Common myeloid progenitor, CD34-positive (primary cell): ENCODE measurements at regions not wholly inside any gene's neighbourhood (a gene's known extent, or its start where the extent isn't known, plus 50 kb on each side); places are given as distances from the start of the nearest gene placed in this dataset.
"Not testable (repeated sequence)": the region's sequence is repeated elsewhere in the genome, so short reads cannot be mapped to it uniquely, and the experiment has no call there.

Source experiments
- CTCF ChIA-PET: fragments of 350-600 bp; sonication (Branson Sonifier 250); formaldehyde crosslinking; loops from one replicate; lab custom pipeline; 2021; ENCODE audit warnings: antibody characterized with exemption; lab: Charles Lee
- POLR2A ChIA-PET: fragments of 350-600 bp; sonication (Branson Sonifier 250); formaldehyde crosslinking; loops from one replicate; lab custom pipeline; 2021; ENCODE audit warnings: antibody characterized with exemption; lab: Charles Lee
- DNase-seq, 3 donors: peaks; one replicate each; pipeline versions ENCODE4 v3.0.0 to v3.0.0-alpha.2; 2013
- H3K27ac ChIP-seq, 2 experiments: 1 replicate in 1 of 2; 2 replicates in 1 of 2; pipeline ENCODE4 v1.7.0; 2013; ENCODE audit warnings: inconsistent platforms in 2 of 2, low read length in 2 of 2, mild to moderate bottlenecking in 2 of 2, low read depth in 1 of 2, moderate library complexity in 1 of 2; ENCODE audit not compliant: severe bottlenecking in 2 of 2, insufficient read depth in 1 of 2, poor library complexity in 1 of 2
- H3K27me3 ChIP-seq, 5 experiments: replicated peaks in 2 of 5; 1 replicate in 3 of 5; 2 replicates in 2 of 5; pipeline versions ENCODE4 v1.6.1 to v1.7.0; 2013; ENCODE audit warnings: low read length in 4 of 5, mild to moderate bottlenecking in 2 of 5, moderate library complexity in 2 of 5, inconsistent platforms in 1 of 5; ENCODE audit not compliant: insufficient read depth in 5 of 5, control insufficient read depth in 4 of 5
- H3K36me3 ChIP-seq, 4 experiments: 1 replicate in 2 of 4; 2 replicates in 2 of 4; pipeline versions ENCODE4 v1.6.1 to v1.7.0; 2013; ENCODE audit warnings: low read length in 3 of 4, control low read depth in 1 of 4, mild to moderate bottlenecking in 1 of 4; ENCODE audit not compliant: control insufficient read depth in 4 of 4, insufficient read depth in 4 of 4
- H3K4me1 ChIP-seq, 4 experiments: 1 replicate in 3 of 4; 2 replicates in 1 of 4; pipeline versions ENCODE4 v1.6.1 to v1.7.1; 2013; ENCODE audit warnings: low read length in 3 of 4, mild to moderate bottlenecking in 3 of 4, control low read depth in 1 of 4, inconsistent platforms in 1 of 4, moderate library complexity in 1 of 4; ENCODE audit not compliant: control insufficient read depth in 4 of 4, insufficient read depth in 4 of 4; ENCODE audit errors: control extremely low read depth in 1 of 4
- H3K4me3 ChIP-seq, 7 experiments: 1 replicate in 4 of 7; 2 replicates in 3 of 7; pipeline versions ENCODE4 v1.5.1 to v1.7.0; 2013; ENCODE audit warnings: mild to moderate bottlenecking in 7 of 7, low read length in 6 of 7, moderate library complexity in 6 of 7, inconsistent platforms in 2 of 7, low read depth in 2 of 7, control low read depth in 1 of 7; ENCODE audit not compliant: insufficient read depth in 4 of 7, control insufficient read depth in 1 of 7; ENCODE audit errors: extremely low read depth in 1 of 7
- H3K9me3 ChIP-seq, 5 experiments: 1 replicate in 4 of 5; 2 replicates in 1 of 5; pipeline versions ENCODE4 v1.6.1 to v1.7.1; 2013; ENCODE audit warnings: low read length in 4 of 5, mild to moderate bottlenecking in 2 of 5, inconsistent platforms in 1 of 5, low read depth in 1 of 5, moderate library complexity in 1 of 5; ENCODE audit not compliant: control insufficient read depth in 4 of 5, insufficient read depth in 2 of 5; ENCODE audit errors: control extremely low read depth in 1 of 5
- WGBS: methylation state at CpG from one replicate; pipeline ENCODE4 v1.1.5; 2013; ENCODE audit not compliant: insufficient coverage; 5-methylcytosine and 5-hydroxymethylcytosine counted together

DNA sequence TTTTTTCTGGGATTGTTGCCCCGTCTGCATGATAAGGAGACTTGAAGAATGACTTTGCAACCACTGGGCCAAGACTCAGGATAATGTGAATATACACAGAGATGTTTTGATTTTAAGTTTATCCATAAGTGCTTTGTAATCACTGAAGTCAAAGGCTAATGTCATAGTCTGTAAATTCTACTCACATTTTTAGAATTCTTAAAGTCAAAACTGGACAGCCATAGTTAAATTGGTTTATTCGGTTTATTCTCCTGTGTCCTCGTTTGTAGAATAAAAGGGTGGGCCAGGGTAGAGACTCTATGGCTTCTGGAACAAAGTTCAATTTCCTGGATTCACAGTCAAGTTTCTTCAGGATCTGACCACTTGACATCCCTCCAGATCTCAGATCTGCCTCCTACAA, 327.7 kb upstream of the TNC start:
- H3K27ac ChIP-seq = no peak overlapping the region
- WGBS = 90% methylated on average over 3 of the region's 3 CpGs
- POLR2A ChIA-PET = no interaction called here
- H3K4me1 ChIP-seq = no peaks in the 10 kb centered on the region
- H3K36me3 ChIP-seq = no peaks in the 10 kb centered on the region
- DNase-seq = no peak
- H3K4me3 ChIP-seq = no peak overlapping the region
- H3K27me3 ChIP-seq = no peaks in the 10 kb centered on the region
- CTCF ChIA-PET = no interaction called here
- H3K9me3 ChIP-seq = peaks cover 0 to 3% (median 0%) of the 10 kb centered on the region in 5 experiments

- Histone ChIP-seq H3K27me3 (peaks cover 0 to 2% (median 0%) of the 10 kb centered on the region in 5 experiments), H3K4me1 (no peaks in the 10 kb centered on the region), H3K4me3 (no peak overlapping the region), H3K27ac (no peak overlapping the region), H3K9me3 (no peaks in the 10 kb centered on the region), H3K36me3 (no peaks in the 10 kb centered on the region)
- DNase-seq = no peak
- POLR2A ChIA-PET = no interaction called here
- CTCF ChIA-PET = no interaction called here
Measured at GRCh38 chr9:115456515-115456914, 338.6 kb upstream of the TNC start.

GRCh38 chr9:115461280-115461679, 343.3 kb upstream of the TNC start:
- Histone ChIP-seq H3K27me3 (peaks cover 0 to 2% (median 0%) of the 10 kb centered on the region in 5 experiments), H3K36me3 (no peaks in the 10 kb centered on the region), H3K4me1 (no peaks in the 10 kb centered on the region), H3K27ac (no peak overlapping the region), H3K9me3 (no peaks in the 10 kb centered on the region), H3K4me3 (no peak overlapping the region)
- ChIA-PET POLR2A (no interaction called here), CTCF (no interaction called here)
- WGBS = 100% methylated on average over 1 of the region's 3 CpGs
- DNase-seq = no peak

DNA sequence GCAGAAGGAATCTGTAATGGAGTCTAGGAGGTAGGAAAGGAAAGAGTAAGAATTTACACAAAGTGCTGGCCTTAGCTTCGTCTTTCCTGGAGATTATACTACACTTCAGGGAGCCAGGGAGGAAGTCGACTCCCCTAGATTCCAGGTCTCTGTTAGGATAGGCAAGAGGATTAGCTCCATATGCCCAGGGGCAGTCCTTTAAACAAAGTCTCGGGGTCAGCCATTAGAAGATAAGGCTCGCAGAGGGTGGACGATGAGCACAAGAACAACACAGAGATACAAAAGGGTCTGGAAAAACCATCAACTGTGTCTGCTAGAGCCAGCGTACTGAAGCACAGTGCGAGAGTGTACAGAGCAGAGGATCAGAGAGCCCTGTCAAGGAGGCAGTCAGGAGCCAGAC, 344.7 kb upstream of the TNC start:
- Histone ChIP-seq H3K4me3 (peak overlapping the region in 1 of 7 experiments; percentile 12), H3K27me3 (no peaks in the 10 kb centered on the region), H3K27ac (no peak overlapping the region), H3K36me3 (no peaks in the 10 kb centered on the region), H3K4me1 (no peaks in the 10 kb centered on the region), H3K9me3 (no peaks in the 10 kb centered on the region)
- WGBS = 96% methylated on average over 7 of the region's 7 CpGs
- ChIA-PET CTCF (no interaction called here), POLR2A (no interaction called here)
- no peak for DNase-seq

DNA sequence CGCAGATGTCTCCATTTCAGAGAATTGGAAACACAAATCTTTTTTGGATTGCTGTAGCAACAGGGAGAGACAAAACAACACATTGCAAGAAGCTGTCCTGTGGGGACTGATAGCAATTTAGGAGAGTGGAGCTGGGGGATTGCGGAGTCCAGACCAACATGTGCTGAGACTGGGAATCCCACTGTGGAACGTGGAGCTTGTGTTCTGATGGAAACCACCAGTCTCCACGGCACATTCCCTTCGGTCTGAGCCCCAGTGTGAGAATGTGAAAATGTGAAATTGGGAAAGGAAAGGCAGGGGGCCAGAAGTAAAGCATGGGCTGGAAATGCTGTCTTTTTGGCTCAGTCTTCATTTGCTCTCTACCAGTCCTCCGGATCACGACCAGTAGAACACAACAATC, 348.8 kb upstream of the TNC start:
- DNase-seq = no peak
- no peak overlapping the region for H3K27ac ChIP-seq
- H3K9me3 ChIP-seq = peaks cover 0 to 5% (median 1%) of the 10 kb centered on the region in 5 experiments
- no peaks in the 10 kb centered on the region for H3K4me1 ChIP-seq
- POLR2A ChIA-PET = interaction anchor here (0.6 kb wide), 1 partner anchor 34 kb away, joined by 3 read pairs; no protein-coding TSS in a partner anchor
- CTCF ChIA-PET = no interaction called here
- no peaks in the 10 kb centered on the region for H3K36me3 ChIP-seq
- WGBS = 89% methylated on average over 5 of the region's 7 CpGs
- no peak overlapping the region for H3K4me3 ChIP-seq
- no peaks in the 10 kb centered on the region for H3K27me3 ChIP-seq

DNA sequence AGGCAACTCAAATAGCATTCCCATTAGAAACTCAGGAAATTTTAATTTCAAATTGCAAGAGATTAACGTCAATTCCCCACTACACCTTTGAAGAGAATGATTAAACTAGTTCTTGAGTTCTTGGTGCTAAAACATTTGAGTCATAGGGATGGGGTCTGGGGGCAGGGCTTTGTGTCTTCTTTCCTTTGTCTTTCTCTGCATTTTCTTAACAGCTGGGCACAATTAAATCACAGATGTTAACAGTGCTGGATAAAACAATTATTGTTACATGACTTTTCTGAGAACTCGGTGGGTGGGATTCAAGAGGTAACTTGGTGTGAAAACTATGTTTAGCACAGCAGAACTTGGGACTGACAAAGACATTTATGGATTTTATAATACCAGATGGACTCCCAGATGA, 351.9 kb upstream of the TNC start:
- no peaks in the 10 kb centered on the region for H3K36me3 ChIP-seq
- no peak overlapping the region for H3K27ac ChIP-seq
- H3K27me3 ChIP-seq = no peaks in the 10 kb centered on the region
- peaks cover 0 to 5% (median 1%) of the 10 kb centered on the region in 5 experiments for H3K9me3 ChIP-seq
- POLR2A ChIA-PET = no interaction called here
- 100% methylated on average over 1 of the region's 2 CpGs for WGBS
- H3K4me1 ChIP-seq = no peaks in the 10 kb centered on the region
- no peak overlapping the region for H3K4me3 ChIP-seq
- CTCF ChIA-PET = no interaction called here
- no peak for DNase-seq

DNA sequence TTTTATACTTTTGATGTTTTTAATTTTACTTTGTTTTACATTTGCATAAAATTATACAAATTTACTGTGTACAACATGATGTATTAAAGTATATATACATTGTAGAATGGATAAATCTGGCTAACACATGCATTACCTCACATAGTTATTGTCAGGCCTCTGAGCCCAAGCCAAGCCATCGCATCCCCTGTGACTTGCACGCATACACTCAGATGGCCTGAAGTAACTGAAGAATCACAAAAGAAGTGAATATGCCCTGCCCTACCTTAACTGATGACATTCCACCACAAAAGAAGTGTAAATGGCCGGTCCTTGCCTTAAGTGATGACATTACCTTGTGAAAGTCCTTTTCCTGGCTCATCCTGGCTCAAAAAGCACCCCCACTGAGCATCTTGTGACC, 355.1 kb upstream of the TNC start:
- H3K36me3 ChIP-seq, CTCF ChIA-PET, POLR2A ChIA-PET, H3K27ac ChIP-seq, H3K4me1 ChIP-seq, H3K4me3 ChIP-seq, H3K9me3 ChIP-seq, H3K27me3 ChIP-seq, DNase-seq: not testable (repeated sequence)
- WGBS = no CpG with 5 or more reads among the region's 3 CpGs
